SK-MEL-5 (cell line): ENCODE measurements at regions not wholly inside any gene's neighbourhood (a gene's known extent, or its start where the extent isn't known, plus 50 kb on each side); places are given as distances from the start of the nearest gene placed in this dataset.

ENCODE experiments used
- DNase-seq: peaks from one replicate; pipeline ENCODE4 v3.0.0-alpha.2; 2016; ENCODE audit warnings: low read depth, low spot score
- in situ Hi-C: cut with HindIII; loops from 2 replicates; pipeline ENCODE4 v1.10.0; 2016; ENCODE audit warnings: low sequenced_read_pairs, high pct_unique_total_duplicates, low pct_unique_long_range_greater_than_20kb

- in situ Hi-C loops = no loop called here
- no peak for DNase-seq
These were observed 65.4 kb upstream of the CACNA1E start for GRCh38 chr1:181417915-181418314.

GRCh38 chr1:181423301-181423918, 59.9 kb upstream of the CACNA1E start:
- in situ Hi-C loops = no loop called here
- peak; percentile 71 for DNase-seq

- DNase-seq = peak; percentile 82
- in situ Hi-C loops = no loop called here
These were observed 58.4 kb upstream of the CACNA1E start for GRCh38 chr1:181424786-181425403.

GRCh38 chr1:181425566-181425965, 57.8 kb upstream of the CACNA1E start:
- in situ Hi-C loops = no loop called here
- no peak for DNase-seq

- no peak for DNase-seq
- in situ Hi-C loops = no loop called here
These were observed 53.9 kb upstream of the CACNA1E start for GRCh38 chr1:181429462-181429861.

- in situ Hi-C loops = no loop called here
- no peak for DNase-seq
These were observed 53.1 kb upstream of the CACNA1E start for GRCh38 chr1:181430015-181430885.
